NCI-H774 (cell line): ENCODE measurements at regions not wholly inside any gene's neighbourhood (a gene's known extent, or its start where the extent isn't known, plus 50 kb on each side); places are given as distances from the start of the nearest gene placed in this dataset.
"Not testable (repeated sequence)": the region's sequence is repeated elsewhere in the genome, so short reads cannot be mapped to it uniquely, and the experiment has no call there.

ENCODE experiments used
- DNase-seq: peaks from one replicate; lab custom pipeline; 2025; lab: John Stamatoyannopoulos, UW

GRCh38 chr15:58357529-58358476, 74.0 kb upstream of the LIPC start:
- no peak for DNase-seq

GRCh38 chr15:58360421-58361090, 71.2 kb upstream of the LIPC start:
- no peak for DNase-seq

GRCh38 chr15:58361273-58361759, 70.5 kb upstream of the LIPC start:
- DNase-seq = no peak

- DNase-seq = no peak
Observed at GRCh38 chr15:58362262-58362922, 69.4 kb upstream of the LIPC start.

- DNase-seq = not testable (repeated sequence)
Observed at GRCh38 chr15:58363118-58363517, 68.7 kb upstream of the LIPC start.

- DNase-seq = not testable (repeated sequence)
Observed at GRCh38 chr15:58363673-58364072, 68.1 kb upstream of the LIPC start.

- not testable (repeated sequence) for DNase-seq
Observed at GRCh38 chr15:58365098-58365497, 66.7 kb upstream of the LIPC start.

GRCh38 chr15:58369261-58369701, 62.5 kb upstream of the LIPC start:
- DNase-seq = no peak

GRCh38 chr15:58369956-58370355, 61.8 kb upstream of the LIPC start:
- no peak for DNase-seq

- no peak for DNase-seq
Observed at GRCh38 chr15:58374147-58374546, 57.6 kb upstream of the LIPC start.

- no peak for DNase-seq
Observed at GRCh38 chr15:58377193-58377592, 54.6 kb upstream of the LIPC start.

GRCh38 chr15:58378241-58379085, 53.3 kb upstream of the LIPC start:
- no peak for DNase-seq

- DNase-seq = not testable (repeated sequence)
Observed at GRCh38 chr15:58379454-58379853, 52.3 kb upstream of the LIPC start.

GRCh38 chr15:58380280-58380945, 51.4 kb upstream of the LIPC start:
- DNase-seq = no peak

GRCh38 chr15:58381697-58382096, 50.1 kb upstream of the LIPC start:
- DNase-seq = no peak
